GM12878 (cell line): ENCODE measurements at regions not wholly inside any gene's neighbourhood (a gene's known extent, or its start where the extent isn't known, plus 50 kb on each side); places are given as distances from the start of the nearest gene placed in this dataset.

Experiments
- ATAC-seq: fragments of 200-7000 bp; cut with Tn5 transposase; 3 replicates; pipeline ENCODE4 v1.9.1; 2020; ENCODE audit warnings: mild to moderate bottlenecking, moderate library complexity
- BruUV-seq: library from RNA; stranded (reverse); fragments of 400-500 nt; replicated peaks from 2 replicates; lab custom pipeline; 2021; lab: Mats Ljungman, UMichigan
- CTCF ChIA-PET: fragments of 300-600 bp; sonication (Branson Sonifier 250); formaldehyde crosslinking; extraction: SDS; loops from one replicate; lab custom pipeline; 2021; ENCODE audit warnings: inconsistent platforms; lab: Yijun Ruan, JAX
- POLR2A ChIA-PET: fragments of 350-600 bp; formaldehyde crosslinking; extraction: SDS; loops from one replicate; lab custom pipeline; 2021; ENCODE audit warnings: inconsistent platforms; lab: Charles Lee
- RAD21 ChIA-PET: fragments of 300-600 bp; sonication (Branson Sonifier 250); formaldehyde crosslinking; loops from one replicate; lab custom pipeline; 2023; ENCODE audit warnings: antibody characterized with exemption; ENCODE audit not compliant: unreplicated experiment; lab: Charles Lee
- SMC1A ChIA-PET: fragments of 300-600 bp; sonication (Branson Sonifier 250); formaldehyde crosslinking; loops from one replicate; lab custom pipeline; 2023; ENCODE audit not compliant: unreplicated experiment, uncharacterized antibody; lab: Charles Lee
- DNase-seq: peaks from one replicate; pipeline ENCODE4 v3.0.0-alpha.2; 2011; ENCODE audit warnings: low read depth, low spot score
- FAIRE-seq: peaks from 3 replicates; lab custom pipeline; 2011; peaks lifted over from hg19 to GRCh38; lab: Jason Lieb, UNC
- H2AFZ ChIP-seq: 2 replicates; pipeline ENCODE4 v1.6.0; 2011; ENCODE audit warnings: low read depth, low read length, control low read depth; ENCODE audit not compliant: control insufficient read depth
- H3K27ac ChIP-seq: 2 replicates; pipeline ENCODE4 v1.5.1; 2011; ENCODE audit warnings: control low read depth; ENCODE audit not compliant: control insufficient read depth, insufficient read depth
- H3K27me3 ChIP-seq, 2 experiments: replicated peaks in 1 of 2; 2 replicates each; pipeline versions ENCODE4 v1.6.0 to v1.6.1; 2011; ENCODE audit warnings: low read length in 1 of 2; ENCODE audit not compliant: control insufficient read depth in 2 of 2, insufficient read depth in 2 of 2
- H3K36me3 ChIP-seq, 2 experiments: 2 replicates each; pipeline ENCODE4 v1.5.1; 2011; ENCODE audit warnings: low read length in 1 of 2; ENCODE audit not compliant: control insufficient read depth in 2 of 2, insufficient read depth in 2 of 2
- H3K4me1 ChIP-seq: 2 replicates; pipeline ENCODE4 v1.6.1; 2011; ENCODE audit warnings: mild to moderate bottlenecking, low read length, moderate library complexity, mixed read lengths; ENCODE audit not compliant: control insufficient read depth, insufficient read depth
- H3K4me2 ChIP-seq: 2 replicates; pipeline ENCODE4 v1.6.0; 2011; ENCODE audit warnings: control low read depth; ENCODE audit not compliant: control insufficient read depth, insufficient read depth
- H3K4me3 ChIP-seq: fragments of 200-600 bp; sonication (generic); 2 replicates; pipeline ENCODE4 v1.5.1; 2016
- H3K79me2 ChIP-seq: 2 replicates; pipeline ENCODE4 v1.6.0; 2011; ENCODE audit warnings: low read length; ENCODE audit not compliant: control insufficient read depth, insufficient read depth
- H3K9ac ChIP-seq: 2 replicates; pipeline ENCODE4 v1.8.0; 2011; ENCODE audit warnings: low read length, control low read depth, mixed read lengths; ENCODE audit not compliant: control insufficient read depth, insufficient read depth
- H3K9me3 ChIP-seq: replicated peaks from 3 replicates; pipeline ENCODE4 v1.5.1; 2011; ENCODE audit warnings: mild to moderate bottlenecking, low read length; ENCODE audit not compliant: control insufficient read depth, insufficient read depth
- H4K20me1 ChIP-seq: 2 replicates; pipeline ENCODE4 v1.6.0; 2011; ENCODE audit not compliant: control insufficient read depth, insufficient read depth
- BCL11A ChIP-seq: IDR thresholded peaks from 2 replicates; pipeline ENCODE4 v1.6.1; 2011; ENCODE audit warnings: low read depth, low read length
- EP300 ChIP-seq, 2 experiments: fragments of 150-350 bp in 1 of 2; IDR thresholded peaks; 2 replicates each; pipeline ENCODE4 v1.6.1; 2011 to 2012; ENCODE audit warnings: low read depth in 2 of 2, low read length in 2 of 2, borderline replicate concordance in 1 of 2, improper control_type of control experiment in 1 of 2, inconsistent platforms in 1 of 2; ENCODE audit not compliant: control insufficient read depth in 1 of 2
- ETV6 ChIP-seq, 2 experiments: fragments of 450-650 bp in 1 of 2; IDR thresholded peaks in 1 of 2; conservative IDR thresholded peaks in 1 of 2; 2 replicates each; pipeline ENCODE4 v1.6.1; 2014; ENCODE audit warnings: antibody characterized with exemption in 1 of 2, borderline replicate concordance in 1 of 2, low read depth in 1 of 2, mild to moderate bottlenecking in 1 of 2, moderate library complexity in 1 of 2
- LARP7 ChIP-seq: fragments of 450-650 bp; IDR thresholded peaks from 2 replicates; pipeline ENCODE4 v1.6.1; 2017; ENCODE audit warnings: mild to moderate bottlenecking
- MEF2B ChIP-seq: fragments of 450-650 bp; IDR thresholded peaks from 2 replicates; pipeline ENCODE4 v1.6.1; 2018; ENCODE audit warnings: mild to moderate bottlenecking, moderate library complexity; ENCODE audit not compliant: partially characterized antibody, poor library complexity, severe bottlenecking
- NFIC ChIP-seq: IDR thresholded peaks from 2 replicates; pipeline ENCODE4 v1.6.1; 2012; ENCODE audit warnings: low read depth, mild to moderate bottlenecking, inconsistent platforms, low read length, moderate library complexity
- STAT1 ChIP-seq: fragments of 450-650 bp; conservative IDR thresholded peaks from 2 replicates; pipeline ENCODE4 v1.6.1; 2014; ENCODE audit warnings: antibody characterized with exemption, mild to moderate bottlenecking
- ZNF217 ChIP-seq: fragments of 450-650 bp; IDR thresholded peaks from 2 replicates; pipeline ENCODE4 v1.6.1; 2017; ENCODE audit warnings: antibody characterized with exemption, mild to moderate bottlenecking
- WGBS: methylation state at CpG from one replicate; pipeline ENCODE4 v1.1.6; 2016; ENCODE audit warnings: low lambda C conversion rate; ENCODE audit not compliant: insufficient replicate concordance, insufficient coverage; ENCODE audit errors: missing lambda C conversion rate; 5-methylcytosine and 5-hydroxymethylcytosine counted together
- in situ Hi-C: fragments of 300-500 bp; cut with MboI; formaldehyde crosslinking; loops from 9 replicates; pipeline ENCODE4 v1.14.3; 2018; ENCODE audit warnings: mixed read lengths
- intact Hi-C: fragments of 100-400 bp; cut with micrococcal nuclease; formaldehyde crosslinking; loops from one replicate; pipeline ENCODE4 v1.14.2; 2022; ENCODE audit not compliant: unreplicated experiment
- TF ChIP-seq, protein P1 (sequence below): fragments of 450-650 bp; IDR thresholded peaks from 2 replicates; pipeline ENCODE4 v1.6.1; 2017; ENCODE audit warnings: mild to moderate bottlenecking, low read depth, inconsistent platforms; ENCODE audit not compliant: poor library complexity, severe bottlenecking
- TF ChIP-seq, protein P2 (sequence below): fragments of 450-650 bp; IDR thresholded peaks from 2 replicates; pipeline ENCODE4 v1.6.1; 2016; ENCODE audit warnings: mild to moderate bottlenecking, moderate library complexity, borderline replicate concordance

- TF ChIP-seq, protein P1, sequence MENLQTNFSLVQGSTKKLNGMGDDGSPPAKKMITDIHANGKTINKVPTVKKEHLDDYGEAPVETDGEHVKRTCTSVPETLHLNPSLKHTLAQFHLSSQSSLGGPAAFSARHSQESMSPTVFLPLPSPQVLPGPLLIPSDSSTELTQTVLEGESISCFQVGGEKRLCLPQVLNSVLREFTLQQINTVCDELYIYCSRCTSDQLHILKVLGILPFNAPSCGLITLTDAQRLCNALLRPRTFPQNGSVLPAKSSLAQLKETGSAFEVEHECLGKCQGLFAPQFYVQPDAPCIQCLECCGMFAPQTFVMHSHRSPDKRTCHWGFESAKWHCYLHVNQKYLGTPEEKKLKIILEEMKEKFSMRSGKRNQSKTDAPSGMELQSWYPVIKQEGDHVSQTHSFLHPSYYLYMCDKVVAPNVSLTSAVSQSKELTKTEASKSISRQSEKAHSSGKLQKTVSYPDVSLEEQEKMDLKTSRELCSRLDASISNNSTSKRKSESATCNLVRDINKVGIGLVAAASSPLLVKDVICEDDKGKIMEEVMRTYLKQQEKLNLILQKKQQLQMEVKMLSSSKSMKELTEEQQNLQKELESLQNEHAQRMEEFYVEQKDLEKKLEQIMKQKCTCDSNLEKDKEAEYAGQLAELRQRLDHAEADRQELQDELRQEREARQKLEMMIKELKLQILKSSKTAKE, result no peak
- no peak for TF ChIP-seq ZNF217
- TF ChIP-seq LARP7, result no peak
- no peak for TF ChIP-seq BCL11A
- TF ChIP-seq MEF2B, result no peak
- no peak for TF ChIP-seq EP300 (IDR thresholded peaks at IDR 0.05; ENCODE audit: borderline replicate concordance in 1 of 2, control insufficient read depth in 1 of 2, low read depth in 2 of 2, low read length in 2 of 2)
- TF ChIP-seq ETV6 (conservative IDR thresholded peaks at IDR 0.05 in 1 of 2, IDR thresholded peaks at IDR 0.05 in 1 of 2; ENCODE audit: borderline replicate concordance in 1 of 2, low read depth in 1 of 2), result no peak
- TF ChIP-seq, protein P2, sequence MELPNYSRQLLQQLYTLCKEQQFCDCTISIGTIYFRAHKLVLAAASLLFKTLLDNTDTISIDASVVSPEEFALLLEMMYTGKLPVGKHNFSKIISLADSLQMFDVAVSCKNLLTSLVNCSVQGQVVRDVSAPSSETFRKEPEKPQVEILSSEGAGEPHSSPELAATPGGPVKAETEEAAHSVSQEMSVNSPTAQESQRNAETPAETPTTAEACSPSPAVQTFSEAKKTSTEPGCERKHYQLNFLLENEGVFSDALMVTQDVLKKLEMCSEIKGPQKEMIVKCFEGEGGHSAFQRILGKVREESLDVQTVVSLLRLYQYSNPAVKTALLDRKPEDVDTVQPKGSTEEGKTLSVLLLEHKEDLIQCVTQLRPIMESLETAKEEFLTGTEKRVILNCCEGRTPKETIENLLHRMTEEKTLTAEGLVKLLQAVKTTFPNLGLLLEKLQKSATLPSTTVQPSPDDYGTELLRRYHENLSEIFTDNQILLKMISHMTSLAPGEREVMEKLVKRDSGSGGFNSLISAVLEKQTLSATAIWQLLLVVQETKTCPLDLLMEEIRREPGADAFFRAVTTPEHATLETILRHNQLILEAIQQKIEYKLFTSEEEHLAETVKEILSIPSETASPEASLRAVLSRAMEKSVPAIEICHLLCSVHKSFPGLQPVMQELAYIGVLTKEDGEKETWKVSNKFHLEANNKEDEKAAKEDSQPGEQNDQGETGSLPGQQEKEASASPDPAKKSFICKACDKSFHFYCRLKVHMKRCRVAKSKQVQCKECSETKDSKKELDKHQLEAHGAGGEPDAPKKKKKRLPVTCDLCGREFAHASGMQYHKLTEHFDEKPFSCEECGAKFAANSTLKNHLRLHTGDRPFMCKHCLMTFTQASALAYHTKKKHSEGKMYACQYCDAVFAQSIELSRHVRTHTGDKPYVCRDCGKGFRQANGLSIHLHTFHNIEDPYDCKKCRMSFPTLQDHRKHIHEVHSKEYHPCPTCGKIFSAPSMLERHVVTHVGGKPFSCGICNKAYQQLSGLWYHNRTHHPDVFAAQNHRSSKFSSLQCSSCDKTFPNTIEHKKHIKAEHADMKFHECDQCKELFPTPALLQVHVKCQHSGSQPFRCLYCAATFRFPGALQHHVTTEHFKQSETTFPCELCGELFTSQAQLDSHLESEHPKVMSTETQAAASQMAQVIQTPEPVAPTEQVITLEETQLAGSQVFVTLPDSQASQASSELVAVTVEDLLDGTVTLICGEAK, result no peak
- TF ChIP-seq STAT1, result no peak
- no peak for TF ChIP-seq NFIC
- ChIA-PET RAD21 (no interaction called here), CTCF (interaction anchor here (1.3 kb wide), 1 partner anchor 18 kb away, joined by 3 read pairs; no protein-coding TSS in a partner anchor), POLR2A (no interaction called here), SMC1A (interaction anchor here (0.9 kb wide), 1 partner anchor 8 kb away, joined by 3 read pairs; no protein-coding TSS in a partner anchor)
- no peaks in the 10 kb centered on the region for H3K4me1 ChIP-seq
- no peak overlapping the region for H3K27ac ChIP-seq
- no peaks in the 10 kb centered on the region for H3K9me3 ChIP-seq
- no peaks in the 10 kb centered on the region for H3K79me2 ChIP-seq
- WGBS, result 2% methylated on average over 10 of the region's 10 CpGs
- no TSS peak for BruUV-seq
- no peak overlapping the region for H3K4me2 ChIP-seq
- FAIRE-seq (no peak), ATAC-seq (no peak), DNase-seq (no peak)
- no peak overlapping the region for H2AFZ ChIP-seq
- intact Hi-C loops, result no loop called here
- H3K27me3 ChIP-seq, result no peaks in the 10 kb centered on the region
- in situ Hi-C loops, result no loop called here
- H3K9ac ChIP-seq, result no peak overlapping the region
- no peak overlapping the region for H3K4me3 ChIP-seq
- no peaks in the 10 kb centered on the region for H4K20me1 ChIP-seq
- H3K36me3 ChIP-seq, result no peaks in the 10 kb centered on the region
Measured at GRCh38 chr2:226118471-226119429, 680.9 kb downstream of the IRS1 start.
